Cardiac septum (tissue), 1 donor: ENCODE measurements at regions not wholly inside any gene's neighbourhood (a gene's known extent, or its start where the extent isn't known, plus 50 kb on each side); places are given as distances from the start of the nearest gene placed in this dataset.

Experiments
- DNase-seq: peaks from one replicate; pipeline ENCODE4 v3.0.0-alpha.2; 2020; ENCODE audit warnings: low spot score
- intact Hi-C: fragments of 100-400 bp; cut with DNase I; formaldehyde crosslinking; loops from one replicate; pipeline ENCODE4 v1.14.0; 2022
- donor health status: DM: no; HTN: no; CAD: no.

DNA sequence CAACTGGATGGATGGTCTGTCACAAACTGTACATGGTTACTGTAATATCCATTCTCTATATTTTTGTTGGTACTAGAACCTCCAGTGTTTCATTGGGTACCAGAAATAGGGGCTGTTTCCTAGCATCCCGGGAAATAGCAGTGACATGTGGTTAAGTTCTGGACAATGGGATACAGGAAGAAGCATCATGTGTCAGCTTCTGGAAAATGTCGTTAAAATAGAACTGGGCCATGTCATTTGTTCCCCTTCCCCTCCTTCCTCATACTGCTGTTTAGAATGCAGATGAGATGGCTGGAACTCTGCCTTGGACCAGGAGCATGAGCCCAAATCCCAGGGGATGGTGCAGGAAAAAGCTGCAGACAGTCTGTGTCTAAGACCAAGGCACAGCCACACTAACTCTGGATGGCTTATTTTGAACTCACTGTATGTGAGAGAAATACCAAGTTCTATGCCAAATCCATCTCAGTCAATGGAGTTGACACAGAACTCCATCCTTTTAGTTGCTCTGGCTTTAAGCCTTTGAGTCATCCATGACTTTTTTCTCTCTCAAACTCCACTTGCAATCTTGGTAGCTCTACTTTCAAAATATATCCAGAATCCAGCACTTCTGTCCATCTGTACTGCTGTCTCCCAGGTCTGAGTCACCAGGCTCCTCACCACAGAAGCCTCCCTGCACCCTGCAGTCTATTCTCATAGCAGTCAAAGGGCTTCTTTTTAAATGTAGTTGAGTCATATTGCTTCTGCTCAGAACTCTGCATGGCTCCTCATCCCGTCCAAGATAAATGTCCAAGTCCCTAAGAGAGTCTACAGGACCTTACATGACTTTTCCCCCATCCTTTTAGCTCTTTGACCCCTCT, 184.2 kb downstream of the NSG2 start:
- intact Hi-C loops: loop anchor here (5.0 kb wide), 1 partner anchor 83 kb away; no protein-coding TSS in a partner anchor
- DNase-seq: no peak

GRCh38 chr5:174231956-174232487, 186.5 kb downstream of the NSG2 start:
- DNase-seq: no peak
- intact Hi-C loops: loop anchor here (5.0 kb wide), 1 partner anchor 80 kb away; no protein-coding TSS in a partner anchor

DNA sequence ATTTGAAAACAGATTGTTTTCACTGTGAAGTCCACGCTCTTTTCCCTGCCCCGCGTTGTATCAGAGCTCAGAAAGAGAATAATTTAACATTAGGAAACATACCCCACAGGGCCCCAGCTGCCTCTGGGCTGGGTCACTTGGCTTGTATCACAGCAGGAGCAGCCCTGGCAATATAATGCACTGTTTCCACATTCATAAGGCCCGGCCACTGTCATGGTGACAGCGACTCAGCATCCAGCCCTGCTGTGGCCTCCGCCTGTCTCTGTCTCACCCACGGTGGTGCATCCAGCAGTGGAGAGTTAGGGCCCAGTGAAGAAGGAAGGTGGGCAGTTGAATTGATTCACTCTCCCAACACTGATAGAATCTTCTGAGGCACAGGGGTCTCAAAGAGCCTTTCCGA, 188.9 kb downstream of the NSG2 start:
- intact Hi-C loops: loop anchor here (5.0 kb wide), 1 partner anchor 78 kb away; no protein-coding TSS in a partner anchor

DNA sequence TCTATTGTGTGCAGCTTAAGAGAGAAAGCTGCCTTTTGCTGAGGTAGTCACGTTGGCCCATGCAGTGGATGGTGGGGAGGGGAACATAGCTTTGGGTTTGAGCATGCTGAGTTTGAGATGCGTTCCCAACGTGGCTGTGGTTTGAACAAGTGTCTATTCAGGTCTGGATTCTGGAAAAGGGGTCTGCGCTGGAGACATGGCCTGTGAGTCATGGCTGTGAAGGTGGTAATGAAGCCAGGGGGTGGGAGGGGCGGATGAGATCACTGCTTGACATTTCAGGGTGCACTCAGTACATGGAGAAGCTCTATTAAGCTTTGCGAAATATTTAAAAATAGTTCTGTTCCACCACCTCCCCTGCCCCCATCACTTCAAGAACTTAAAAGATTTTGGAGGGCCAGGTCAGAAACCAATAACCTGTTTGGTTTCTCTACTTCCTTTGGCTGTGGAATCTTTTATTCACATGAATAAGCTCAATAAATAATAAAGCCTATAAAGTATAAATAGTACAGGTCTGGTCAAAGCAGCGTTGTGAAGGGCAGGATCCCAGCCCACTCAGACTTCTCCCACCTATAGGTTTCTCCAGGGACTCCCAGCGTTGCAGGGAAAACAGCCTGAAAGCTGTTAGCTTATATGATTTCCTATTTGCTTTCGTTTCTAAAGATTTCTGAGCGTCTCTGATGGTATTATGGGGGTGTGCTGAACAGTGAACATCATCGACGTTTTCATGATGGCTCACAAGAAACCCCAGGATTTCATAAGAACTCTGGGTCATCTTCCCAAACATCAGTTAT, 189.9 kb downstream of the NSG2 start:
- intact Hi-C loops: no loop called here
- DNase-seq: no peak

More for the DNA sequence above, 188.9 kb downstream of the NSG2 start:
- no peak for DNase-seq

DNA sequence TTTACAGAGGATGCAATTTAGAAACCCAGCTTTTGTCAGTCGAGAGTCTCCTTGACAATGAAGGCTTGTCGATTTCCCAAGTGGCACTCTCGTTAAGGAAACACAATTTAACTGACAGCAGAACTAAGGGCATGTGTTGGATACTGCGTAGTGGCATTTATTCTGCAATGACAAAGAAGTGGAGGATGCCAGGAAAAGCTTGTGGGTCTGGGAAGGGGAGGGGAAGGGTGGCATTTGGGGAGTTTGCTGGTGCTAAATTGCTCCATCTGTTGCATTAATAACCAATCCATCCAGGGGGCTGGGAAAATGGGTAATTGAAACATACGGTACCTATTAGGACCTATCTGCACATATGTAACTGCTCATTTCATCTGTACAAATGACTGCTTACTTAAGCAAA, 190.6 kb downstream of the NSG2 start:
- no peak for DNase-seq
- intact Hi-C loops: no loop called here

GRCh38 chr5:174239718-174240117, 194.2 kb downstream of the NSG2 start:
- intact Hi-C loops: no loop called here
- no peak for DNase-seq

DNA sequence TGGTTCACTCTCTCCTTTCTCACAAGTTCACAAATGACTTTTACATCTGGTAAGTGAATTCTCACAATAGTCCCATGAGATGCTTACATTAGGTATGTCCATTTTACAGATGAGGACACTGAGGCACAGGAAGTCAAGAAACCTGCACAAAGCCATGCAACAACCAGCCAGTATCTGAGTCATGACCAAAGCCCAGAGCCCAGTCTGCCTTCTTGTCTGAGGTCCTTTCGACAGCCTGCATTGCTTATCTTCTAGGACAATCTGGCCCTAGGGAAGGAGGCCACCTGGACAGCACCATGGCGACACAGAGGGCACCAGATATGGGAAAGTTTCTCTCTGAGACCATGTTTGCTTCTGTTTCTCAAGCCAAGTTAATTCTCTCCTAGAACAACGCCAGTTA, 197.1 kb downstream of the NSG2 start:
- no peak for DNase-seq
- intact Hi-C loops: no loop called here

GRCh38 chr5:174243904-174244303, 198.4 kb downstream of the NSG2 start:
- intact Hi-C loops: no loop called here
- DNase-seq: no peak

DNA sequence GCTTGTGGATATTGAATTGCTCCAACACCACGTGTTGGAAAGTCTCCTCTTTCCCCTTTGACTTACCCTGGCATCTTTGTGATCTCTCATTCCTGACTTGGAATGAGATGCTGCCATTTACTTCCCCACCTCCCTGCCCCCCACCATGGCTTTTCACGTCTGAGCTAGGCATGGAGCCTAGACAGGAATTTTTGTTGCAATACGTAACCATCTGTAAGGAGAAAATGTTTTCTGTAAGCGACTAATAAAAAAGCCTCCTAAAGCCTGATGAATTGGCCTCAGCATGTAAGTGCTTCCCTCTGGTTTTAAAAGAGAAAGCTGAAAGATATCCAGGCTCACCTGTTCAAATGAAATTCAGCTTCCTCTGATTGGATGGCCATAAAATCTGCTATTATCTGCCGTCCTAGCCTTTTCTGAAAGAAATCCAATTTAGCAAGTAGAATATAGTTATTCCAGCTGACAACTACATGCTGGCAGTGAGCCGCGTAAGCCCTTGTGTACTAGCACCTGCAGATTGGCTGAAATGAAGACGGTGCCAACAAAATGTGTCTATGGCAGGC, 200.1 kb downstream of the NSG2 start:
- intact Hi-C loops: no loop called here
- no peak for DNase-seq

- DNase-seq: no peak
- intact Hi-C loops: no loop called here
These were observed 201.2 kb downstream of the NSG2 start for GRCh38 chr5:174246743-174247142.

DNA sequence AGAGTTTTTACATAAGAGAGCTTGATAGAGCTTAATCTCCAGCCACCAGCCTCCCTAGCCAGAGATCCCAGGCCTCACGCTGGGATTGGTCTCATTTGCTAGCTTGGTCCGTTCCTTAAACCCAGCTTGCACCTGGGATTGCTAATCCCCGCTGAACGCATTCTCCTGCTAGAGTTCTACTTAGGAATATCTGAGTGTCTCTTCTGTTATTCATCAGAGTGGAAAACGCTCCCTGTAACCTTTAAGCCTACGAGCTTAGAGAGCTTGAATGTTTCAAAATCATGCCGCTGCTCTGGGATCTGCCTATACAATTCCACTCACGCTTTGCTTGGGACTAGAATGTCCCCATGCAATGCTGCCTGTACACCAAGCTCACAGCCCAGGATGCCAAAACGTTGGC, 201.8 kb downstream of the NSG2 start:
- DNase-seq: no peak
- intact Hi-C loops: no loop called here

GRCh38 chr5:174251305-174252000, 205.9 kb downstream of the NSG2 start:
- DNase-seq: no peak
- intact Hi-C loops: no loop called here

GRCh38 chr5:174252121-174252520, 206.6 kb downstream of the NSG2 start:
- no peak for DNase-seq
- intact Hi-C loops: no loop called here

GRCh38 chr5:174259696-174260420, 214.4 kb downstream of the NSG2 start:
- no peak for DNase-seq
- intact Hi-C loops: no loop called here

DNA sequence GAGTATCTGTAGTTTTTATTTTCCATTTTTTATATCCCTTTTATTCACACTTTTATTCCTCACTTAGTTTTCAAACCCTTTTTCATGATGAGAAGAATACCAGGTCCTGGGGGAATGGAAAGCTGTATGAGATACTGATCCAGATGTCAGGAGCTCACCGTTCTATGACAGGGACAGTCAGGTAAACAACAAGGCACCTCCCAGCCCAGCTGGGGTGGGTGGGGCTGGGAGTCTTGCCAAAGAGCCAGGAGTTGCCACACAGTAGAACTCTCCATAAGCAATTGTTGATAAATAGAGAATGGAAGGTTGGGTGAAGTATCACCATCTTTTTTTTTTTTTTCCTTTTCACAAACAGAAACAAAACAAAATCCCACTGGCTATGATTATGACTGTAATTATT, 225.8 kb downstream of the NSG2 start:
- DNase-seq: no peak
- intact Hi-C loops: no loop called here

DNA sequence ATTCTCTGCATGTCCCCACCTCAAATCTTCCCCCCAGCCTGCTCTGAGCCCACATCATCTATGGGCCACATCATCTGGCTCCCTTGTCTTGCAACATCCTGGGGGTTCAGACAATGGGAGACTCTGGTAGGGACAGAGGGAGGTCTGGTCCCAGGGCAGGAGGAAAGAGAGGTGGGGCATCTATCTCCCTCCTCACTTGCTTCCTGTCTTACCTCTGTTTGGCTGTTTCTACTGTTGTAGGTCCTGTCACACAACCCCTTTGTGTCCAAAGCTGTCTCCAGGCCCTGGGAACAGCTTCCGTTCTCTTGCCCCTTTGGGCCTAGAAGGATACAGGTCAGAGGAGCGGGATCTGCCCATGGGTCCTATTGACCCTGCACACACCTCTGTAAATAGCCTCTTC, 227.2 kb downstream of the NSG2 start:
- intact Hi-C loops: no loop called here

GRCh38 chr5:174273325-174273724, 227.8 kb downstream of the NSG2 start:
- no peak for DNase-seq
- intact Hi-C loops: no loop called here

More for the DNA sequence above, 227.2 kb downstream of the NSG2 start:
- DNase-seq: no peak

- intact Hi-C loops: no loop called here
These were observed 230.5 kb downstream of the NSG2 start for GRCh38 chr5:174275959-174276358.

More at GRCh38 chr5:174275959-174276358, 230.5 kb downstream of the NSG2 start:
- no peak for DNase-seq
